Breast epithelium (tissue), 4 donors: ENCODE measurements at regions not wholly inside any gene's neighbourhood (a gene's known extent, or its start where the extent isn't known, plus 50 kb on each side); places are given as distances from the start of the nearest gene placed in this dataset.

ENCODE experiments used
- DNase-seq, 2 donors: peaks; one replicate each; pipeline ENCODE4 v3.0.0-alpha.2; 2019; ENCODE audit warnings: low spot score in 2 of 2
- H3K27ac ChIP-seq, 2 donors: fragments of 200-600 bp; sonication (generic) in 1 of 2; one replicate each; pipeline ENCODE4 v1.5.1; 2016 to 2019; ENCODE audit warnings: mild to moderate bottlenecking in 1 of 2
- H3K27me3 ChIP-seq, 2 donors: fragments of 200-600 bp; sonication (generic) in 1 of 2; one replicate each; pipeline versions ENCODE4 v1.5.1 to v1.6.0; 2017 to 2019; ENCODE audit warnings: control low read depth in 1 of 2, mild to moderate bottlenecking in 1 of 2
- H3K36me3 ChIP-seq: fragments of 200-600 bp; one replicate; pipeline ENCODE4 v1.5.1; 2019
- H3K4me1 ChIP-seq, 2 donors: fragments of 200-600 bp; sonication (generic); one replicate each; pipeline ENCODE4 v1.5.1; 2016 to 2019; ENCODE audit warnings: control low read depth in 1 of 2
- H3K4me3 ChIP-seq, 3 donors: fragments of 200-600 bp; sonication (generic); 1 replicate in 2 of 3; 2 replicates in 1 of 3; pipeline ENCODE4 v1.5.1; 2016 to 2019; ENCODE audit warnings: mild to moderate bottlenecking in 3 of 3, moderate library complexity in 2 of 3
- H3K9me3 ChIP-seq, 2 donors: fragments of 200-600 bp; sonication (generic) in 1 of 2; one replicate each; pipeline ENCODE4 v1.5.1; 2016 to 2019; ENCODE audit warnings: control low read depth in 1 of 2
- POLR2A ChIP-seq: fragments of 450-650 bp; IDR thresholded peaks from one replicate; pipeline ENCODE4 v1.6.1; 2016; ENCODE audit warnings: antibody characterized with exemption, mild to moderate bottlenecking, moderate library complexity
- POLR2AphosphoS5 ChIP-seq, 3 donors: sonication (generic); formaldehyde crosslinking; IDR thresholded peaks; one replicate each; pipeline ENCODE4 v1.6.1; 2017; ENCODE audit warnings: antibody characterized with exemption in 3 of 3
- intact Hi-C: fragments of 100-400 bp; cut with DNase I; formaldehyde crosslinking; loops from one replicate; pipeline ENCODE4 v1.15.1; 2023; ENCODE audit warnings: low total_unique reads
- TF ChIP-seq, protein P1 (sequence below), 3 donors: fragments of 450-650 bp; IDR thresholded peaks; one replicate each; pipeline ENCODE4 v1.5.1; 2016 to 2017; ENCODE audit warnings: antibody characterized with exemption in 3 of 3, mild to moderate bottlenecking in 3 of 3, moderate library complexity in 3 of 3

DNA sequence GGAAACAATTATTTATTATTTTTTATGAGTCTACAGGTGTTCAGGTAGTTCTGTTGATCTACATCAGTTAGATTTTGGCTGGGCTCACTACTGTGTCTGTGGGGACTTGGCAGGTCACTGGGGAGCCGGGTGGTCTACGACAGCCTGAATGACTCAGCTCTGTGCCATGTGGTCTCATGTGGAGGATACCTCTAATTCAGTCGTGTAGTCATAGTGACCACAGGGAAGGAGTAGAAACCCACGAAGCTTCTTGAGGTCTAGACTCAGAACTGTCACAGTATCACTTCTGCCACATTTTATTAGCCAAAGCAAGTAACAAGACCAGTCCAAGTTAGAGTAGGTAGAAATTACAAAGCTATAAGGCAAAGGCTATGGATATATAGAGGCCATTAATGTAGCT is 64.7 kb upstream of the GRAMD2B start:
- H3K9me3 ChIP-seq = no peaks in the 10 kb centered on the region
- TF ChIP-seq POLR2AphosphoS5 (IDR thresholded peaks at IDR 0.05) (no peak), POLR2A (no peak)
- TF ChIP-seq, protein P1, sequence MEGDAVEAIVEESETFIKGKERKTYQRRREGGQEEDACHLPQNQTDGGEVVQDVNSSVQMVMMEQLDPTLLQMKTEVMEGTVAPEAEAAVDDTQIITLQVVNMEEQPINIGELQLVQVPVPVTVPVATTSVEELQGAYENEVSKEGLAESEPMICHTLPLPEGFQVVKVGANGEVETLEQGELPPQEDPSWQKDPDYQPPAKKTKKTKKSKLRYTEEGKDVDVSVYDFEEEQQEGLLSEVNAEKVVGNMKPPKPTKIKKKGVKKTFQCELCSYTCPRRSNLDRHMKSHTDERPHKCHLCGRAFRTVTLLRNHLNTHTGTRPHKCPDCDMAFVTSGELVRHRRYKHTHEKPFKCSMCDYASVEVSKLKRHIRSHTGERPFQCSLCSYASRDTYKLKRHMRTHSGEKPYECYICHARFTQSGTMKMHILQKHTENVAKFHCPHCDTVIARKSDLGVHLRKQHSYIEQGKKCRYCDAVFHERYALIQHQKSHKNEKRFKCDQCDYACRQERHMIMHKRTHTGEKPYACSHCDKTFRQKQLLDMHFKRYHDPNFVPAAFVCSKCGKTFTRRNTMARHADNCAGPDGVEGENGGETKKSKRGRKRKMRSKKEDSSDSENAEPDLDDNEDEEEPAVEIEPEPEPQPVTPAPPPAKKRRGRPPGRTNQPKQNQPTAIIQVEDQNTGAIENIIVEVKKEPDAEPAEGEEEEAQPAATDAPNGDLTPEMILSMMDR (IDR thresholded peaks at IDR 0.05) = no peak
- H3K27ac ChIP-seq = no peak overlapping the region
- no peak for DNase-seq
- peaks cover 0 to 9% of the 10 kb centered on the region in 2 donors for H3K4me1 ChIP-seq
- H3K4me3 ChIP-seq = no peak overlapping the region
- no peaks in the 10 kb centered on the region for H3K27me3 ChIP-seq
- no peaks in the 10 kb centered on the region for H3K36me3 ChIP-seq
- intact Hi-C loops = no loop called here

DNA sequence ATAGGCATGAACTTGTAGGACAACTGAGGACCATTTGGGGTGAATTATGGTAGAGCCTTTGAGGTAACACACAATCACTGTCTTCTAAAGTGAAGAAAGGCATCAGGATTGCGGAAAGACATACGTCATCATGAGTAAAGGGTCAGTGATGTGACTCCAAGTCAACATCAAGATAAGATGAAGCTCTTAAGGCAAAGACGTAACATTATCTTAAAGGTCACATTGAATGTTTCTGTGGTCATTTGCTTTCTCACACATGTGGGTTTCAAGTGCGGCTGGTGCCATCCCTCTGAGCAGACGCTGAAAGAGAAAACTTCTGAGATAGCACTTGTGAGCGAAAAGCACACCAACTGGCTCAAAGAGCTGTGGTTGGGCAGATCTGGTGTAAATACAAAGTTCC is 63.3 kb upstream of the GRAMD2B start:
- Histone ChIP-seq H3K27ac (no peak overlapping the region), H3K36me3 (no peaks in the 10 kb centered on the region), H3K9me3 (no peaks in the 10 kb centered on the region), H3K27me3 (no peaks in the 10 kb centered on the region), H3K4me1 (no peaks in the 10 kb centered on the region), H3K4me3 (no peak overlapping the region)
- intact Hi-C loops = no loop called here
- DNase-seq = no peak
- TF ChIP-seq, protein P1 (IDR thresholded peaks at IDR 0.05) = no peak
- TF ChIP-seq POLR2A (no peak), POLR2AphosphoS5 (IDR thresholded peaks at IDR 0.05) (no peak)

DNA sequence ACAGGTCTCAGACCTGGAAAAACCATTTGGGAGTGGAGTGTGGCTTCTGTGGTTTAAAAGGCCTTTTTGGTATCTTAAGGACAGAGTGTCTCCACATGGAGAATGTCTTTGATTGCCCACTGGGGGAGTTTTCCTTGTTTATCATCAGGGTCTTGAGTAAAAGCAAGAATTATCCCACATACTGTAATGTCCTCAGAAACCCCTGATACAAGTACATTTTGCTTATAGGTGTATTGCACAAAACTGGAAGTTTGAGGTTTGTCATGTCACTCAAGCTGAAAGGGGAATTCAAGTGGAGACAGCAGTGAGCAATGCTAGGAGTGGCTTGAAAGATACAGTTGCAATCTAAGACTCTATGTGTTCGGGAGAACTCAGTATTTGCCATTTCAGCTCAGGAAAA is 62.7 kb upstream of the GRAMD2B start:
- no peaks in the 10 kb centered on the region for H3K27me3 ChIP-seq
- DNase-seq = no peak
- intact Hi-C loops = no loop called here
- H3K4me3 ChIP-seq = no peak overlapping the region
- H3K27ac ChIP-seq = no peak overlapping the region
- TF ChIP-seq POLR2A (no peak), POLR2AphosphoS5 (IDR thresholded peaks at IDR 0.05) (no peak)
- TF ChIP-seq, protein P1 (IDR thresholded peaks at IDR 0.05) = no peak
- no peaks in the 10 kb centered on the region for H3K36me3 ChIP-seq
- no peaks in the 10 kb centered on the region for H3K9me3 ChIP-seq
- H3K4me1 ChIP-seq = peaks cover 0 to 4% of the 10 kb centered on the region in 2 donors

DNA sequence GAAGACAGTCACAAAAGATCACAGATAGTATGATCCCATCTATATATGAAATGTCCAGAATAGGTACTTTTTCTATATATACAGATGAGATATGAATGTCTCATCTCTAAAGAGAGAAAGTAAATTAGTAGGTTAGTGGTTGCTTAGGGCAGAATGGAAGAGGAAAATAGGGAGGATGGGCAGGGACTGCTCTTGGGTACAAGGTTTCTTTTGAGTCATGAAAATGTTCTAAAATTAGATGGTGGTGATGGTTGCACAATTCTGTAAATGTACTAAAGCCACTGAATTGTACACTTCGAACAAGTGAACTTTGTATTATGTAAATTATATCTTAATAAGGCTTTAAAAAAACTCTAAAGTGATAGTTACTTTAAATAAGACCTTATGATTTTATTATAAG is 59.6 kb upstream of the GRAMD2B start:
- Histone ChIP-seq H3K27ac (no peak overlapping the region), H3K9me3 (no peaks in the 10 kb centered on the region), H3K4me1 (peaks cover 0 to 8% of the 10 kb centered on the region in 2 donors), H3K36me3 (no peaks in the 10 kb centered on the region), H3K4me3 (no peak overlapping the region), H3K27me3 (no peaks in the 10 kb centered on the region)
- intact Hi-C loops = no loop called here
- no peak for DNase-seq
- no peak for TF ChIP-seq POLR2AphosphoS5 (IDR thresholded peaks at IDR 0.05)
- TF ChIP-seq POLR2A = no peak
- TF ChIP-seq, protein P1 (IDR thresholded peaks at IDR 0.05) = no peak

DNA sequence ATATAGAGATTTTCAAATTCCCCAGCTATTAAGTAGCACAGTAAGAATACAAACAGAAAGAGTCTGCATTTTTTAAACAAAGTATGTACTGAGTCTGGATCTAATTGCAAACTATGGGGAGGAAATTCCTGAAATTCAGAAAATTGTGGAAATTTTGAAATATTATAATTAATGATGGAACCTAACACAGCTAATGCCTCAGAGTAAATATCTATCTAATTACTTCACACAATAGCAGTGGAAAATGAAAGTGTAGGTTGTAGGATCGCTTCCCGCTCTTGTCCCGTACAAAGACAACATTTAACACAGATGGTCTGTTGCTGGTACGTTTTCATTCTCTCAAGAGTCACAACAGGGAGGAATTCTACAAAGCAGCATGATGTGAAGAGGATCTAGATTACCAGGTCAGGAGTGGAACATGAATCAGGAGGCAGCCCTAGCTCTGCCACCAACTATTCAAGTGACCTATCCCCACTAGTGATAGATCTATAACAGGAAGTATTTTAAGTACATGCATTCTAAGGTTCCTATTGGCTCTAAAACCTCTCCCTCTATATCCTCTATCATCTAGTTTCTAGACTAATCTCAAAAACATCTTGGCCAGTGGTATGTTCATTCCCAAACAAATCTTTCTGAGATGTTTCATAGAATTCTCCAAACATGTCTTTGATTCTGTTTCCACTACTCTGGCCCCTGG is 58.9 kb upstream of the GRAMD2B start:
- TF ChIP-seq, protein P1 (IDR thresholded peaks at IDR 0.05) = no peak
- TF ChIP-seq POLR2A (no peak), POLR2AphosphoS5 (IDR thresholded peaks at IDR 0.05) (no peak)
- no peaks in the 10 kb centered on the region for H3K9me3 ChIP-seq
- H3K4me3 ChIP-seq = no peak overlapping the region
- intact Hi-C loops = no loop called here
- peak overlapping the region; percentile 3 to 44 for H3K27ac ChIP-seq
- no peak for DNase-seq
- H3K36me3 ChIP-seq = no peaks in the 10 kb centered on the region
- H3K27me3 ChIP-seq = no peaks in the 10 kb centered on the region
- H3K4me1 ChIP-seq = peaks cover 0 to 8% of the 10 kb centered on the region in 2 donors
